ENCODE measurements at regions not wholly inside any gene's neighbourhood (a gene's known extent, or its start where the extent isn't known, plus 50 kb on each side); places are given as distances from the start of the nearest gene placed in this dataset.

DNA sequence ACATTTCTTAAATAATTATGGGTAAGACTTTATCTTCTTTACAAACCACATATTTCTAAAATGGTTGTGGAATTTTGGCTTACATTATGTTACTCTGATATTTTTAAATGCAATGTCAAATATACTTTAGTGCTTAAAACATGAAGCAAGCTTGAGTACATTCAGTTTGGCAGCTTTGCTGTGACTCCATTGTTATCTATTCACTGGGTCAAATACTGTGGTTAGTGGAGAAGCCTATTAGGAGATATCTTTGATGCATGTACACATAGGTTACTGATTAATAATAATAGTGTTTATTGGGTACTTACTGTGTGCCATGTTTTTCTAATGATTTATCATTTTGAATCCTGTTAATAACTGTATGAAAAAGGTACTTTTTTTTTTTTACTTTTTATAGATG, 520.4 kb upstream of the B3GALT2 start:
- TF ChIP-seq, protein P1, sequence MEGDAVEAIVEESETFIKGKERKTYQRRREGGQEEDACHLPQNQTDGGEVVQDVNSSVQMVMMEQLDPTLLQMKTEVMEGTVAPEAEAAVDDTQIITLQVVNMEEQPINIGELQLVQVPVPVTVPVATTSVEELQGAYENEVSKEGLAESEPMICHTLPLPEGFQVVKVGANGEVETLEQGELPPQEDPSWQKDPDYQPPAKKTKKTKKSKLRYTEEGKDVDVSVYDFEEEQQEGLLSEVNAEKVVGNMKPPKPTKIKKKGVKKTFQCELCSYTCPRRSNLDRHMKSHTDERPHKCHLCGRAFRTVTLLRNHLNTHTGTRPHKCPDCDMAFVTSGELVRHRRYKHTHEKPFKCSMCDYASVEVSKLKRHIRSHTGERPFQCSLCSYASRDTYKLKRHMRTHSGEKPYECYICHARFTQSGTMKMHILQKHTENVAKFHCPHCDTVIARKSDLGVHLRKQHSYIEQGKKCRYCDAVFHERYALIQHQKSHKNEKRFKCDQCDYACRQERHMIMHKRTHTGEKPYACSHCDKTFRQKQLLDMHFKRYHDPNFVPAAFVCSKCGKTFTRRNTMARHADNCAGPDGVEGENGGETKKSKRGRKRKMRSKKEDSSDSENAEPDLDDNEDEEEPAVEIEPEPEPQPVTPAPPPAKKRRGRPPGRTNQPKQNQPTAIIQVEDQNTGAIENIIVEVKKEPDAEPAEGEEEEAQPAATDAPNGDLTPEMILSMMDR (IDR thresholded peaks at IDR 0.05; ENCODE audit: borderline replicate concordance, extremely low read depth, low read length, poor library complexity, severe bottlenecking), result no peak
- TF ChIP-seq EZH2 (IDR thresholded peaks at IDR 0.05; ENCODE audit: borderline replicate concordance, low read depth, low read length, severe bottlenecking), result no peak
